Left lung (tissue), 4 donors: ENCODE measurements at regions not wholly inside any gene's neighbourhood (a gene's known extent, or its start where the extent isn't known, plus 50 kb on each side); places are given as distances from the start of the nearest gene placed in this dataset.
"Not testable (repeated sequence)": the region's sequence is repeated elsewhere in the genome, so short reads cannot be mapped to it uniquely, and the experiment has no call there.

Experiments
- ATAC-seq: fragments of 200-7000 bp; cut with Tn5 transposase; one replicate; pipeline ENCODE4 v1.9.1; 2020; ENCODE audit warnings: moderate library complexity
- DNase-seq, 4 donors: peaks; one replicate each; pipeline ENCODE4 v3.0.0-alpha.2; 2013 to 2020
- H3K27ac ChIP-seq, 2 donors: fragments of 200-600 bp; sonication (generic) in 1 of 2; one replicate each; pipeline versions ENCODE4 v1.5.0 to v1.8.0; 2020 to 2021
- H3K27me3 ChIP-seq, 2 donors: fragments of 200-600 bp; sonication (generic) in 1 of 2; one replicate each; pipeline versions ENCODE4 v1.5.0 to v1.8.0; 2020 to 2021
- H3K36me3 ChIP-seq, 2 donors: fragments of 200-600 bp; sonication (generic) in 1 of 2; one replicate each; pipeline versions ENCODE4 v1.5.0 to v1.8.0; 2020 to 2021
- H3K4me1 ChIP-seq, 2 donors: fragments of 200-600 bp; one replicate each; pipeline ENCODE4 v1.8.0; 2021
- H3K4me3 ChIP-seq, 2 donors: fragments of 200-600 bp; sonication (generic) in 1 of 2; one replicate each; pipeline versions ENCODE4 v1.5.0 to v1.8.0; 2020 to 2021; ENCODE audit warnings: mild to moderate bottlenecking in 1 of 2
- H3K9me3 ChIP-seq, 2 donors: fragments of 200-600 bp; sonication (generic) in 1 of 2; one replicate each; pipeline versions ENCODE4 v1.5.0 to v1.8.0; 2020 to 2021
- CTCF ChIP-seq, 2 donors: fragments of 200-600 bp; sonication (generic) in 1 of 2; IDR thresholded peaks; one replicate each; pipeline versions ENCODE4 v1.5.0 to v1.8.0; 2021; ENCODE audit warnings: antibody characterized with exemption in 2 of 2
- intact Hi-C, 2 donors: fragments of 100-400 bp; cut with DNase I; formaldehyde crosslinking; loops; one replicate each; pipeline versions ENCODE4 v1.11.2 to v1.14.2; 2022
- donor health status: DM: no; HTN: yes; CAD: no.
- donor health status: DM: no; HTN: no; CAD: no.

GRCh38 chr13:65368832-65369231 is 1861.3 kb downstream of the PCDH9 start:
- no peaks in the 10 kb centered on the region for H3K27me3 ChIP-seq

GRCh38 chr13:65353951-65354350 is 1876.2 kb downstream of the PCDH9 start:
- Histone ChIP-seq H3K4me3 (no peak overlapping the region), H3K27ac (no peak overlapping the region), H3K36me3 (no peaks in the 10 kb centered on the region), H3K27me3 (no peaks in the 10 kb centered on the region), H3K9me3 (peaks cover 0 to 29% of the 10 kb centered on the region in 2 donors), H3K4me1 (no peaks in the 10 kb centered on the region)
- TF ChIP-seq CTCF (IDR thresholded peaks at IDR 0.05) = no peak
- ATAC-seq (no peak), DNase-seq (no peak)
- intact Hi-C loops = no loop called here

More at GRCh38 chr13:65368832-65369231, 1861.3 kb downstream of the PCDH9 start:
- Histone ChIP-seq H3K36me3 (no peaks in the 10 kb centered on the region), H3K4me1 (no peaks in the 10 kb centered on the region), H3K9me3 (peaks cover 0 to 4% of the 10 kb centered on the region in 2 donors), H3K4me3 (no peak overlapping the region), H3K27ac (no peak overlapping the region)
- ATAC-seq (no peak), DNase-seq (no peak)
- intact Hi-C loops = no loop called here
- TF ChIP-seq CTCF (IDR thresholded peaks at IDR 0.05) = no peak

GRCh38 chr13:65353150-65353549 is 1877.0 kb downstream of the PCDH9 start:
- intact Hi-C loops, ATAC-seq: not testable (repeated sequence)

GRCh38 chr13:65347420-65348030 is 1882.6 kb downstream of the PCDH9 start:
- intact Hi-C loops = no loop called here
- Histone ChIP-seq H3K4me1 (no peaks in the 10 kb centered on the region), H3K27ac (no peak overlapping the region), H3K27me3 (no peaks in the 10 kb centered on the region), H3K4me3 (no peak overlapping the region), H3K9me3 (no peaks in the 10 kb centered on the region), H3K36me3 (no peaks in the 10 kb centered on the region)
- DNase-seq = no peak
- no peak for TF ChIP-seq CTCF (IDR thresholded peaks at IDR 0.05)
- ATAC-seq = no peak

More at GRCh38 chr13:65353150-65353549, 1877.0 kb downstream of the PCDH9 start:
- H3K4me3 ChIP-seq, H3K36me3 ChIP-seq, H3K27ac ChIP-seq, H3K4me1 ChIP-seq, H3K27me3 ChIP-seq, DNase-seq: not testable (repeated sequence)
- peaks cover 0 to 24% of the 10 kb centered on the region in 2 donors for H3K9me3 ChIP-seq

- H3K36me3 ChIP-seq = no peaks in the 10 kb centered on the region
Measured at GRCh38 chr13:65343898-65344663, 1886.1 kb downstream of the PCDH9 start.

More at GRCh38 chr13:65343898-65344663, 1886.1 kb downstream of the PCDH9 start:
- Histone ChIP-seq H3K9me3 (no peaks in the 10 kb centered on the region), H3K27ac (no peak overlapping the region), H3K4me3 (no peak overlapping the region), H3K4me1 (no peaks in the 10 kb centered on the region), H3K27me3 (no peaks in the 10 kb centered on the region)
- no peak for DNase-seq
- TF ChIP-seq CTCF (IDR thresholded peaks at IDR 0.05) = no peak
- ATAC-seq = no peak
- intact Hi-C loops = no loop called here
